GM12874 (cell line): ENCODE measurements at regions not wholly inside any gene's neighbourhood (a gene's known extent, or its start where the extent isn't known, plus 50 kb on each side); places are given as distances from the start of the nearest gene placed in this dataset.

ENCODE experiments used
- TF ChIP-seq, protein P1 (sequence below): IDR thresholded peaks from 2 replicates; pipeline ENCODE4 v1.5.1; 2011; ENCODE audit warnings: low read depth, mild to moderate bottlenecking, control low read depth, low read length, moderate library complexity; ENCODE audit not compliant: insufficient read depth

DNA sequence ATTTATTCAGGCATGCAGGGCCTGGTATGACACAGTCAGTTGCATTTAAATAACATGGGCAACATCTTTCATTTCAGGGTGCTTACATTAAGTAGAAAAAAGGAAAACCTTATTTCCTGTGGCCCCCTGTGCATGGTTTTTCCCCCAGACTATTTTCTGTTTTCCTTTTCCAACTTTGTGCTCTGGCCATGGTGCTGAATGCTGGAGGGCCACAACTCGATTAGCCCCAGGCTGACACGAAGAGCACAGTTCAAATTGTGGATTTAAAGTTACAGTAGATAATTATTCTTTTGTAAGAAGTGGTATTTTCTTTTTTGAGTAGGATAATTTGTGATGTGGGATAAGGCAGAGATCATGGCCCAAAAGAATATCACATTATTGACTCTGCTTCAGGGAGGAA is 332.0 kb downstream of the HAO1 start:
- TF ChIP-seq, protein P1, sequence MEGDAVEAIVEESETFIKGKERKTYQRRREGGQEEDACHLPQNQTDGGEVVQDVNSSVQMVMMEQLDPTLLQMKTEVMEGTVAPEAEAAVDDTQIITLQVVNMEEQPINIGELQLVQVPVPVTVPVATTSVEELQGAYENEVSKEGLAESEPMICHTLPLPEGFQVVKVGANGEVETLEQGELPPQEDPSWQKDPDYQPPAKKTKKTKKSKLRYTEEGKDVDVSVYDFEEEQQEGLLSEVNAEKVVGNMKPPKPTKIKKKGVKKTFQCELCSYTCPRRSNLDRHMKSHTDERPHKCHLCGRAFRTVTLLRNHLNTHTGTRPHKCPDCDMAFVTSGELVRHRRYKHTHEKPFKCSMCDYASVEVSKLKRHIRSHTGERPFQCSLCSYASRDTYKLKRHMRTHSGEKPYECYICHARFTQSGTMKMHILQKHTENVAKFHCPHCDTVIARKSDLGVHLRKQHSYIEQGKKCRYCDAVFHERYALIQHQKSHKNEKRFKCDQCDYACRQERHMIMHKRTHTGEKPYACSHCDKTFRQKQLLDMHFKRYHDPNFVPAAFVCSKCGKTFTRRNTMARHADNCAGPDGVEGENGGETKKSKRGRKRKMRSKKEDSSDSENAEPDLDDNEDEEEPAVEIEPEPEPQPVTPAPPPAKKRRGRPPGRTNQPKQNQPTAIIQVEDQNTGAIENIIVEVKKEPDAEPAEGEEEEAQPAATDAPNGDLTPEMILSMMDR = no peak

DNA sequence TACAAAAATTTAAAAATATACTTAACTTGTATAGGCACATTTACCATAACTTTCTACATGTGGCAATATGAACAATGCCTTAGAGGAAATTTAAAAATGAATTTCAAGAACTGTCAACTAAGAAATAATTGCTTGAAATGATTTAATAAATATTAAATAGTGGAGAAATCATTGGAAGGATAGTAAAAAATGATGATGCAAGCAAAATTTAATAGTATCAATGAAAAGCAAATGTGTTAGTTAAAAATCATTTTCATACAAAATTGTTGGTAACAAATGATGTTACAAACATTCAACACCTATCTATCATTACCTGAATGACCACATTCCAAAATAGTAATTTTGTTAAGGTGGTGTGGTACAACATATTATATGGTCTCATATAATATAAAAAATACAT is 331.0 kb downstream of the HAO1 start:
- TF ChIP-seq, protein P1 = no peak

DNA sequence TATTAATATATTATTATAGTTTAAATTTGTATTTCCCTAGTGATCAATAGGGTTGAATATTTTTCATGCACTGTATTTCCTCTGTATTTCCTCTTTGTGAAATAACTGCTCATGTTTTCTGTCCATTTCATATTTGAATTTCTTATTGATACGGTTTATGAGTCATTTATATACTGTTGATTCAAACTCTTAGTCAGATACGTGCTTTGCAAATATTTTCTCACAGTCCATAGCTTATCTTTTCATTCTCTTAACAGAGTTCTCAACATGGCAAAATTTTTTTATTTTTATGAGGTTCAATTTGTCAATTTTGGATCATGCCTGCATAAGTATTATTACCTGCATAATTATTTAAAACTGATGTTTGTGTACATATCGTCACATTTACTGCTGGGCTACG is 329.6 kb downstream of the HAO1 start:
- TF ChIP-seq, protein P1 = no peak

DNA sequence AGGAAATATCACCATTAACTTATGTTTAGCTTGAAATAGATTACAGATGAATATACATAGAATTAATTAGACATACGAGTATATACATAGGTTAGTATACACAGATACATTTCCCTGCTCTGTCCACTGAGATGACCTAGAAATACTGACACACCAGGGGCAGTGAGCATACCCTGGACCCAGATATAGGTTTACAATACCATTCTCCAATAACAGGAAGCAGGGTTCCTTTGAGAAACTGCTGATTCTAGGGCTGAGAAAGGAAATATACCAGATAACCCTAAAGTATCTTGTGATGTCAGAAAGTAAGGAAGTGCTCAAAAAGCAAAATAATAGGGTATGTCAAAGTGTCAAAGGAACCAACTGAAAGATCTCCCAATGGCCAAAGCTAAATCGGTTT is 322.5 kb downstream of the HAO1 start:
- TF ChIP-seq, protein P1 = no peak

DNA sequence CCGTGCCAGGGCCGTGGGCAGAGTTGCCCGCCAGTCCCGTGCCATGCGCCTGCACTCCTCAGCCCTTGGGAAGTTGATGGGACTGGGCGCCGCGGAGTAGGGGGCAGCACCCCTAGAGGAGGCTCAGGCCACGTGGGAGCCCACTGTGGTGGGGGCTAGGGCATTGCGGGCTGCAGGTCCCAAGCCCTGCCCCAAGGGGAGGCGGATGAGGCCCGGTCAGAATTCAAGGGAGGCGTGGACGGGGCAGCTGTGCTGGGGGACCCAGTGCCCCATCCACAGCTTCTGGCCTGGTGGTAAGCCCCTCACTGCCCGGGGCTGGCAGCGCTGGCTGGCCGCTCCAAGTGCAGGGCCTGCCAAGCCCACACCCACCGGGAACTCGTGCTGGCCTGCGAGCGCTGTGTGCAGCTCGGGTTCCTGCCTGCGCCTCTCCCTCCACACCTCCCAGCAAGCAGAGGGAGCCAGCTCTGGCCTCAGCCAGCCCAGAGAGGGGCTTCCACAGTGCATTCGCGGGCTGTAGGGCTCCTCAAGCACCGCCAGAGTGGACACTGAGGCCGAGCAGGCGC is 317.8 kb downstream of the HAO1 start:
- TF ChIP-seq, protein P1 = no peak

DNA sequence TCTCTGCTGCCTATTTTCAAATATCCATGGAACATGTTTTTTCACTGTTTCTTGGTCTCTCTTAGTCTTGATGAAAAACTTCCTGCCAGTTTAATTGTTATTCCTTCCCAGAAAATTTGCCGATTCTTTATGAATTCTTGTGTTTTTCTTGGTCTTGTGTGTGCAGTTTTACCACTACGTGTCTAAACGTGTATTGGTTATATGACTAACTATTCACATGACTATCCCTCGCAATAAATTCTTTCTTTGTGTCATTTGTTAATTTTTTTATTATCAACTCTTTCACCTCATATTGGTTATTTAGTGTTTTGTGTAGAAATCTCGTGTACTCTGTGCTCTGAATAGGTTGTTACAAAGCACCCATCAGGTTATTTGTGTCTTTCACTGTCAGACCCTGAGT is 315.4 kb downstream of the HAO1 start:
- TF ChIP-seq, protein P1 = no peak

DNA sequence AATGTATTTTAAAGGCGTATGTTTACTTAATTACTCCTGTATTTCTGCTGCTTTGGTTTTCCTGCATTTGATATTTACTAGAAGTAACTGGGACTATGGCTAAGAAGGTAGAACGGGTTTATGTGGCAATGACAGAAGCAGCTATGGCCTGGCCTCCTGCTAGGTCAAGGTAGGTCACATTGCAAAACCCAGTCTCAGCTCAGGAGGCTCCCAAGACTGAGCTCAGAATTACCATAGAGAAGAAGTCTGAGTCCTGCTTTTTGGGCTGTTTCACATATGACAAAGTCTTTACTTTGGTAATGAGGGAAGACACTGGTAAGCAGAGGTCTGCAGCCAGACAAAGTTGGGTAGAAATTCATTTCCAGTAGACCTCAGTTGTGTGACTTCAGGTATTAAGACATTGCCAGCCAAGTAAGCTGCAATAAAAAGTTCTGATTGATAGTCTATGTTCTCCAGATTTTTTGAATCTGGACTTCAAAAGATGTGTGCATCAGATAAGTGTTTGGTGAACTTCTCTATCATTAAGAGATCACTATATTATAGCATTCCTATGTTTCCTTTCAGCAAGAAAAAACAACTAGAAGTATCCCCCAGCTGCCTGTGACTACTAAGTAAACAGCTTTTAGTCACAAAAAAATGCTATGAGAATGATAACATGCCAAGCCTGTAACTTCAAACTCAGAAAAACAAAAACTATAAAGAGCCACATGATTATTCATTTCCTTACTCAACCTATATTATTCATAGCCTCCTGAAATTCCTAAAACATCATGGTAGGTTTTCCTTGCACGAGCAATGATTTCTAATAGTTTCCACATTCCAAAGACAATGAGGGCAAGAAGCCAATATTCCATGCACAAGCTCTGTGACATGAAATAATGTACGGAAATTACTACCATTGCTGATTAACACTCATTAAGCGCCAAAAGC is 312.3 kb downstream of the HAO1 start:
- TF ChIP-seq, protein P1 = no peak
